ENCODE measurements at regions not wholly inside any gene's neighbourhood (a gene's known extent, or its start where the extent isn't known, plus 50 kb on each side); places are given as distances from the start of the nearest gene placed in this dataset.

- TF ChIP-seq JUND (IDR thresholded peaks at IDR 0.05) (no peak), EZH2 (IDR thresholded peaks at IDR 0.05) (no peak), CTCF (IDR thresholded peaks at IDR 0.05 in 2 of 3, conservative IDR thresholded peaks at IDR 0.05 in 1 of 3; ENCODE audit: borderline replicate concordance in 1 of 3, insufficient read depth in 1 of 3, low read depth in 2 of 3, low read length in 2 of 3) (no peak), CBX3 (IDR thresholded peaks at IDR 0.05; ENCODE audit: low read depth) (no peak), POLR2AphosphoS5 (IDR thresholded peaks at IDR 0.05; ENCODE audit: low read depth, low read length) (no peak; the same call in 1 of the 2 replicates)
- TF ChIP-seq, protein P1, sequence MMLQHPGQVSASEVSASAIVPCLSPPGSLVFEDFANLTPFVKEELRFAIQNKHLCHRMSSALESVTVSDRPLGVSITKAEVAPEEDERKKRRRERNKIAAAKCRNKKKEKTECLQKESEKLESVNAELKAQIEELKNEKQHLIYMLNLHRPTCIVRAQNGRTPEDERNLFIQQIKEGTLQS (IDR thresholded peaks at IDR 0.05) = no peak
- TF ChIP-seq, protein P2, sequence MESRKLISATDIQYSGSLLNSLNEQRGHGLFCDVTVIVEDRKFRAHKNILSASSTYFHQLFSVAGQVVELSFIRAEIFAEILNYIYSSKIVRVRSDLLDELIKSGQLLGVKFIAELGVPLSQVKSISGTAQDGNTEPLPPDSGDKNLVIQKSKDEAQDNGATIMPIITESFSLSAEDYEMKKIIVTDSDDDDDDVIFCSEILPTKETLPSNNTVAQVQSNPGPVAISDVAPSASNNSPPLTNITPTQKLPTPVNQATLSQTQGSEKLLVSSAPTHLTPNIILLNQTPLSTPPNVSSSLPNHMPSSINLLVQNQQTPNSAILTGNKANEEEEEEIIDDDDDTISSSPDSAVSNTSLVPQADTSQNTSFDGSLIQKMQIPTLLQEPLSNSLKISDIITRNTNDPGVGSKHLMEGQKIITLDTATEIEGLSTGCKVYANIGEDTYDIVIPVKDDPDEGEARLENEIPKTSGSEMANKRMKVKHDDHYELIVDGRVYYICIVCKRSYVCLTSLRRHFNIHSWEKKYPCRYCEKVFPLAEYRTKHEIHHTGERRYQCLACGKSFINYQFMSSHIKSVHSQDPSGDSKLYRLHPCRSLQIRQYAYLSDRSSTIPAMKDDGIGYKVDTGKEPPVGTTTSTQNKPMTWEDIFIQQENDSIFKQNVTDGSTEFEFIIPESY (IDR thresholded peaks at IDR 0.05; ENCODE audit: extremely low read depth, insufficient replicate concordance, low read length) = no peak
Observed at GRCh38 chr14:76954394-76955190, 73.9 kb downstream of the IRF2BPL start (continued).
